ENCODE measurements at regions not wholly inside any gene's neighbourhood (a gene's known extent, or its start where the extent isn't known, plus 50 kb on each side); places are given as distances from the start of the nearest gene placed in this dataset.

- TF ChIP-seq CTCF (conservative IDR thresholded peaks at IDR 0.05 in 1 of 2, IDR thresholded peaks at IDR 0.05 in 1 of 2; ENCODE audit: low read depth in 1 of 2, low read length in 2 of 2), result no peak
- TF ChIP-seq EZH2 (IDR thresholded peaks at IDR 0.05; ENCODE audit: low read length, missing control alignments), result no peak
These were observed 536.6 kb downstream of the HTR7 start for GRCh38 chr10:90321132-90321816.

Data from fibroblast of lung (primary cell).